WI38 (cell line): ENCODE measurements at regions not wholly inside any gene's neighbourhood (a gene's known extent, or its start where the extent isn't known, plus 50 kb on each side); places are given as distances from the start of the nearest gene placed in this dataset.

Experiments
- H3K4me3 ChIP-seq: 2 replicates; pipeline ENCODE4 v1.5.1; 2011; ENCODE audit warnings: low read depth, mild to moderate bottlenecking, control low read depth, low read length
- CTCF ChIP-seq: IDR thresholded peaks from 2 replicates; pipeline ENCODE4 v1.5.1; 2012; ENCODE audit warnings: low read depth, mild to moderate bottlenecking, control low read depth, low read length

GRCh38 chr9:113658545-113658895, 195.0 kb downstream of the RGS3 start:
- H3K4me3 ChIP-seq, result no peak overlapping the region
- TF ChIP-seq CTCF, result no peak

GRCh38 chr9:113659039-113659438, 195.5 kb downstream of the RGS3 start:
- TF ChIP-seq CTCF, result no peak

GRCh38 chr9:113659740-113660139, 196.2 kb downstream of the RGS3 start:
- no peak for TF ChIP-seq CTCF

More at GRCh38 chr9:113659039-113659438, 195.5 kb downstream of the RGS3 start:
- H3K4me3 ChIP-seq, result no peak overlapping the region

GRCh38 chr9:113660196-113660595, 196.7 kb downstream of the RGS3 start:
- no peak for TF ChIP-seq CTCF
- H3K4me3 ChIP-seq, result no peak overlapping the region

More at GRCh38 chr9:113659740-113660139, 196.2 kb downstream of the RGS3 start:
- no peak overlapping the region for H3K4me3 ChIP-seq

- TF ChIP-seq CTCF, result no peak
- no peak overlapping the region for H3K4me3 ChIP-seq
Observed at GRCh38 chr9:113661074-113661473, 197.5 kb downstream of the RGS3 start.

GRCh38 chr9:113664181-113664875, 200.8 kb downstream of the RGS3 start:
- no peak overlapping the region for H3K4me3 ChIP-seq
- no peak for TF ChIP-seq CTCF

- no peak for TF ChIP-seq CTCF
- no peak overlapping the region for H3K4me3 ChIP-seq
Observed at GRCh38 chr9:113665064-113665463, 201.5 kb downstream of the RGS3 start.
